ENCODE measurements at regions not wholly inside any gene's neighbourhood (a gene's known extent, or its start where the extent isn't known, plus 50 kb on each side); places are given as distances from the start of the nearest gene placed in this dataset.

- DNase-seq (ENCODE audit: low spot score): no peak
These were observed 285.7 kb downstream of the RNF144B start for GRCh38 chr6:18672852-18673251.

GRCh38 chr6:18674346-18674745, 287.2 kb downstream of the RNF144B start:
- DNase-seq (ENCODE audit: low spot score): no peak

- DNase-seq (ENCODE audit: low spot score): no peak
These were observed 288.7 kb downstream of the RNF144B start for GRCh38 chr6:18675881-18676280.

GRCh38 chr6:18676548-18676947, 289.4 kb downstream of the RNF144B start:
- no peak for DNase-seq (ENCODE audit: low spot score)

GRCh38 chr6:18680842-18681241, 293.7 kb downstream of the RNF144B start:
- DNase-seq (ENCODE audit: low spot score): no peak

GRCh38 chr6:18681832-18682503, 294.8 kb downstream of the RNF144B start:
- no peak for DNase-seq (ENCODE audit: low spot score)

- DNase-seq (ENCODE audit: low spot score): no peak
These were observed 297.2 kb downstream of the RNF144B start for GRCh38 chr6:18684343-18684742.

GRCh38 chr6:18692929-18693685, 306.0 kb downstream of the RNF144B start:
- no peak for DNase-seq (ENCODE audit: low spot score)

GRCh38 chr6:18693881-18694280, 306.7 kb downstream of the RNF144B start:
- DNase-seq (ENCODE audit: low spot score): no peak

- DNase-seq (ENCODE audit: low spot score): no peak
These were observed 316.4 kb downstream of the RNF144B start for GRCh38 chr6:18703546-18703945.

GRCh38 chr6:18707714-18708439, 320.7 kb downstream of the RNF144B start:
- no peak for DNase-seq (ENCODE audit: low spot score)

- no peak for DNase-seq (ENCODE audit: low spot score)
These were observed 325.4 kb downstream of the RNF144B start for GRCh38 chr6:18712595-18712994.

GRCh38 chr6:18720075-18720474, 332.9 kb downstream of the RNF144B start:
- no peak for DNase-seq (ENCODE audit: low spot score)

- no peak for DNase-seq (ENCODE audit: low spot score)
These were observed 336.9 kb downstream of the RNF144B start for GRCh38 chr6:18724056-18724455.

- no peak for DNase-seq (ENCODE audit: low spot score)
These were observed 338.3 kb downstream of the RNF144B start for GRCh38 chr6:18725449-18725848.

GRCh38 chr6:18733921-18734550, 346.9 kb downstream of the RNF144B start:
- DNase-seq (ENCODE audit: low spot score): no peak

- no peak for DNase-seq (ENCODE audit: low spot score)
These were observed 354.6 kb downstream of the RNF144B start for GRCh38 chr6:18741741-18742140.

- no peak for DNase-seq (ENCODE audit: low spot score)
These were observed 355.3 kb downstream of the RNF144B start for GRCh38 chr6:18742406-18742805.

GRCh38 chr6:18746727-18747126, 359.6 kb downstream of the RNF144B start:
- DNase-seq (ENCODE audit: low spot score): no peak

- DNase-seq (ENCODE audit: low spot score): no peak
These were observed 361.2 kb downstream of the RNF144B start for GRCh38 chr6:18748314-18748713.

GRCh38 chr6:18752278-18753068, 365.3 kb downstream of the RNF144B start:
- no peak for DNase-seq (ENCODE audit: low spot score)

- no peak for DNase-seq (ENCODE audit: low spot score)
These were observed 365.9 kb downstream of the RNF144B start for GRCh38 chr6:18753076-18753475.

Measured in GM03348 (cell line).